Stimulated activated CD4-positive, alpha-beta T cell treated with anti-CD3 and anti-CD28 coated beads, Interleukin-12 subunit alpha, Interleukin-12 subunit beta, amount 100 ng/mL, for 24 hours (primary cell): ENCODE measurements at regions not wholly inside any gene's neighbourhood (a gene's known extent, or its start where the extent isn't known, plus 50 kb on each side); places are given as distances from the start of the nearest gene placed in this dataset.

ENCODE experiments used
- DNase-seq, 2 experiments: peaks; one replicate each; pipeline ENCODE4 v3.0.0-alpha.2; 2020; ENCODE audit warnings: low read depth in 2 of 2

- DNase-seq, result no peak
These were observed 187.7 kb upstream of the C1orf174 start for GRCh38 chr1:4087530-4088420.

- DNase-seq, result no peak
These were observed 188.6 kb upstream of the C1orf174 start for GRCh38 chr1:4088676-4089075.

DNA sequence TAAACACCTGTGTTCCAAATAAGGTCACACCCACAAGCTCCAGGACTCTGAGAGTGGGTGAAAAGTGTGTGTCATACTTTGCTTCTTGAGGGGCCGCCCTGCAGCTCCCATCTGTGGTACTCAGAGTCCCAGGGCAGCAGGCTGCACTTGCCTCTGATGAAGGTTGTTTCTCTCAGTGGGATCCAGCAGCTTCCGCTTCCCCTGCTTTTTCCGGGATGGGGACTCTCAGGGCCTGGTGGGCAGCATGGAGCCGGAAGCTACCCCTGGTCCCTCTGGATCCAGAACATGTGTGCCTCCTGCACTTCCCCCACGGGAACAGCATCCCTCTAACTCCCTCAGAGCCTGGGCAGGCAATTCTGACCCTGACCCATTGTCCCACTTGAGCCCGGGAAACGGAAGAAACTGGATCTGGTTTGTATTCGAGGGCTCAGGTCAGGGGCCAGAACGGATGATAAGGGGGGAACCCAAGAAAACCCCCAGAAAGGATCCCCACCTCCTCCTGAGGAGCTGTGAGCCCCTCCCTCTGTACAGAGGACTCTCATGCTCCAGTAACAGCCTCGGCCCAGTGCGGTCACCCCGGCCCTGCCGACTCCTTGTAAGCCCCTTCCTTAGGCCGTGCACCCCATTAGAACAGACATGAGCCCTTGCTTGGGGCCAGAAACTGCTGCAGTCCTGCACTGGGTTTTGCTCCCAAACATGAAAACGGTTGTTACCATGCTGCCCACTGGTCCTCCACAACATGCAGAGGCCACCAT, 189.5 kb upstream of the C1orf174 start:
- DNase-seq, result no peak

- DNase-seq, result no peak
These were observed 190.5 kb upstream of the C1orf174 start for GRCh38 chr1:4090556-4090955.

DNA sequence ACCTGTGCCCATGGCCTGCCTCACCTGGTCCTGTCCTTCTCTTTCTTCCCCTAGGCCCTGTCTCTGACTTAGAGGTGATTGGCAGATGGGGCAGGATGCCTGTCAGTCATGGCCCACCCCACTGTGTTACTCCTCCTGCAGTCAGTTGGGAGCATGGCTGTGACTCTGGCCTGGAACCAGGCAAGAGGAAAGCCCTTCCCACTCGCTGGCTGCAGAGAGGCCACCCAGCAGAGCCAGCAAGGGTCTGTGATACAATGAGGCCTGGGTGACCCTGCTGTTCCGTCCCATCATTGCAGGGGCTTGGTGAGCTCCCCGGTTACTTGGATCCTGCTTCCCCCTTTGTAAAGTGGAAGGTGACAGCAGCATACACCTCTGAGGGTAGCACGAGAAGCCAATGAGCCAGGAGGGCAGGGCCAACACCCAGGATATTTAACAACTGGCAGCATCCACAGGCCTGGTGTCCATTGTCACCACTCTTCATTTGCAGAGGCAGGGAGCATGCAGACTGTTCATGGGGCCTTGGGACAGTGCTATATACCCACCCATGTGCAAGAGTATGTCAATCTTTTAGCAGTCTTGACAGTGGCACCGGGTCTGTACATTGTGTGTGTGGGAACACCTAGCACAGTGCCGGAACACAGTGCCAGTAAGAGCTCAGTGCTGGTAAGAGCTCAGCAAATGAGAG, 191.0 kb upstream of the C1orf174 start:
- no peak for DNase-seq

- no peak for DNase-seq
These were observed 191.9 kb upstream of the C1orf174 start for GRCh38 chr1:4091996-4092395.

GRCh38 chr1:4093856-4094565, 193.9 kb upstream of the C1orf174 start:
- DNase-seq, result no peak

DNA sequence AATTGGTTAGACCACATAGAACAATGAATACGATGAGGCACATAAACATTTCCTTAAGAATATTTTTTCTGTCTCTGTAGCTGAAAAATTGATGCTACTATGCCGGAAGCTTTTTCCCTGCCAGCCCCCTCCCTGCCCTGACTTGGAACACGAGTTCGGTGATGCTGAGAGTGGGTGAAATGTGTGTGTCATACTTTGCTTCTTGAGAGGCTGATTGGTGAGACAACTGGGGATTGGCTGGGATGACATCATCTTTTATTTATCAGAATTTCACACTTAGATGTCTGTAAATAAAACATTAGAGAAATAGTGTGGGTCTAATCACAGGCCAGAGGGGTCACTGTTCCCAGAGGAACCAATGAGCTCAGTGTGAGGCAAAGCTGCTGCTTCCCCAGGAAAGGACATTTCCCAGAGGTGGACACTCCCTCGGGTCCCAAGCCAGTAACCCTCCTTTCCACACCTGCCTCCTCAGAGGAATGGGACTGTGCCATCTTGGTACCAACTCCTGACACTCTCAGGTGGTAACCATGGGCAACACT, 195.4 kb upstream of the C1orf174 start:
- DNase-seq, result no peak

DNA sequence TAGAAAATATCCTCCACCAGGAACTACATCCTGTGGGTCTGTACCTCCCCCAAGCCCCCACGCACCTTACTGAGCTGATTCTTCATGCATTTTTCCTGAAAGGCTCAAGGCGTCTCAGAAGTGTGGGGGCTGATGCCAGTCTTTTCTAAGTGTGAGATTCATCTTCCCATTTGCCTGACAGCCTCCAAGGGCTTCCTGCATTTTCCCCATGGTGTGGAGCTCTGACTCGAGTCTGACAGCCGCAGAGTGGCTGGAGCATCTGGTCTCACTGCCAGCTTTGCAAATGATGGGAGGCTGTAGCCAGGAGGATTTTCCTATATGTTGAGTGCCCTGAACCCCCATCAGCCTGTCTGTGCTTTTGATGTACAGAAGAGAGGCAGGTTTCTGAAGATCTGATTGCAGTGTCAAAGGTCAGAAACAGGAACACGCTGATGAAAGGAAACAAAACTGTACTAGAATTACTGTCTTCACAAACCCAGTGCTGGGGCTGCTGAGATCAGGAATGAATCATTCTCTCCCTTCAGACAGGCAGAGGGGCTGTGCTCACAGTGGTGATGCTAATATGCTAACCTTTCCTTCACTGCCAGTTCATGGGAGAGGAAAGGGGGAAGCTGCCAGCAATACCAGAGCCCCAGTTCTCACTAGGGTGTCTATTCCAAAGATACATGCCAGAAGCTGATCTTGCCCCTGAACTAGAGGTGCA, 201.5 kb upstream of the C1orf174 start:
- DNase-seq, result no peak

DNA sequence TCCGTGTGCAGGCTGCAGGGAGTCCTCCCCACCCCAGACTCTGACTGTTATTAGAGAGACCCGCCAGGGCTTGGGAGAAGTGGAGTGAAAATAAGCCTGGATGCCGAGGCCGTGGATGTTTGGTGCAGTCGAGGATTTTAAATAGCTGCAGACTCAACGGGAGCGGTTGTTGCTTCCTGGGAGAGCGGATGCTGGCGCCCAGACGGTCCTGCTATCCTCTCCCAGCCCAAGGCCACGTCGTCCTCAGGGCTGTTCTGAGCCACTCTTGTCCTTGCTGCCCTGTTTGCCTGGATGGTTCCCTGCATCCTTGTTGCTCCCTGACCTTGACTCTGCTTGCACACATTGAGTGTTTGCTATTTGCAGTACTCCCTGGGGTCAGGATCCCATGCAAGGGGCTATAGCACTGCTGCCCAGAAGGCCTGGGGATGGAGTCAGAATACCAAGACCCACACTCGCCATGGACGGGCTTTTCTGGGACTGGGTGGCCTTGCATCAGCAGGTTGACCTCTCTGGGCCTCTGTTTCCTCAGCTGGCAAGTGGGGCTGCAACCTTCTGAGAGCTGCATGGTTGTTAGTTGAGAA, 205.3 kb upstream of the C1orf174 start:
- no peak for DNase-seq

DNA sequence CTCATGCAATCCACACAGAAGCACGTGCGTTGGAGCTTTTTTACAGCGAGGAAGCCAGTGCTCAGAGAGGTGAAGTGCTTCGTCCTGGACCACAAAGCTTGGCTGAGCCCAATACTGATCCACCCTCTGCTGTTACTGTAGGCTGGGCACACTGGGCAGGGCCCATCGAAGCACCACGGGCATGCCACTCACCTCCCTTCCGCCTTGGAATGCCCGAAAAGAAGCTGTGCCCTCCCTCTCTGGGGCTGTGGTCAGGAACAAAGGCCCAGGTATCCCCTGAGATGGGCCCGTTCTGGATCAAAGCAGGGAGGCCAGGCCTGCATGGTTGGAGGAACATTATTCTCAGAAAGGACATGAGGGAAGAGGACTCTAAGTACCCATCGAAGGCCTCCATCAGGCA, 206.7 kb upstream of the C1orf174 start:
- DNase-seq, result no peak

GRCh38 chr1:4107291-4107690, 207.2 kb upstream of the C1orf174 start:
- DNase-seq, result no peak

DNA sequence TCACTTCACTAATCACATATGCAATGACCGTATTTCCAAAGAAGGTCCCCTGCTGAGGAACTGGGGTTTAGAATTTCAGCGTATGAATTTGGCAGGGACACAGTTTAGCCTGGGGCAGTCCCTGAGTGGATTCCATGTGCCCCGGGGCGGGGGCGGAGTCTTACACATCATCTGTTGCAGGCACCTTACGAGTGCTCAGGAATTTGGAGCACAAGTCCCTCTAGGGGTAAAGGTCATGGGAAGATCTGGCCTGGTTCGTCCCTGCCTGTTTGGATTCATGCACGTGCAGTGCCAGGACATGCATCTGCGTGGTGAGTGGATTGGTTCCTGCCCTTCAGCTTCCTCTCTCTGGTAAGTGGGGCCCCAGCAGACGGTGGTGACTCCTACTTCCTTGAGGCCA, 208.3 kb upstream of the C1orf174 start:
- no peak for DNase-seq

DNA sequence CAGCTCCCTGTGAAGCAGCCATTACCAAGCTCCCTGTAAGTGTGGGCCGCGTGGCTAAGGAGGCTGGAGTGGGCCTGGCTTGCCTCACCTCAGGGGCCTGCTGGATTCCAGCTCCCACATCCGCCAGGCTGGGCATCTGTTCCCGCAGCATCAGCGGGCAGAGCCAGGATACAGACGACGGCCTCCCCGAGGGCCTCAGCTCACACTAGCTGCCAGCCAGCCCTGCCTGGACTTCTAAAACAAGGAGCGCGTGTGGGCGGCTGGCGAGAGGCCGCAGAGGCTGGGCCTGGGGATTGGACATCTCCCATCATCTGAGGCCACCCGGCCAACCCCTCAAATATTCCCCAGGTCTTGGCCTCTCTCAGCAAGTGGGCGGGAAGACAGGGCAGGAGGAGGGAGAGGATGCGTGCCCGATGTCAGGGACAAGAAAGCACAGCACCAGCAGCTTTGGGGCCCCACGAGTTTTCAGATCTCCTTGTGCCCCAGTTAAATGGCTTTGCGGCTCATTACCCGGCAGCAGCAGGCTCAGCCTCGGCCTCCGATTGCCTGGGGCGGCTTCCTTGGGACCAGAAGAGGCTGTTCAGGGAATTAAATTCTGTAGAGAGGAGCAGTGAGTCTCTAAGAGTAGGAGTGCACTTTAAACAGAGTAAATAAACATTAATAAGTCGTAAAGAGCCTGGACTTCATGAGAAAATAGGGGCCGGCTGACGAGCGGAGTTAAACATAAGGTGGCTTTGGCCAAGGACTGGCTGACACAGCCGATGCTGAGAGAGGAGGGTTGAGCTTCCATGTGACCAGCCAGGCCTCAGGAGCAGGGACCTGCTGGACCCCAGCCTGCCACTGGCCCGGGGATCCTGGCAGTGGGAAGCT, 208.9 kb upstream of the C1orf174 start:
- DNase-seq, result no peak

DNA sequence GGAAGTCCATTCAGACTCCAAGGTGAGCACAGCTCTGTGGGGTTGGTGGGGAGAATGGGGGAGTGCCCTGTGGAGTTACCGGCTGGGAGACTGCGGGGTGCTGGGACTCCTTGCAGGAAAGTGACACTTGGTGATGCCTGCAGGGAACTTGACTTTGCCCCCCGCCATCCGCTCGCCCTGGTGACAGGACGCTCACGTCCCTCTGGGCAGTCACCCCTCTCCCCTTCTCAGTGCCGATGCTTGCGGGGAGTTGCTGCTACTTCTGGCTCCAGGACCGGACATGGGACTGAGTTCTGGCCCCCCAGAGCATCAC, 209.5 kb upstream of the C1orf174 start:
- DNase-seq, result no peak

GRCh38 chr1:4110888-4111287, 210.8 kb upstream of the C1orf174 start:
- no peak for DNase-seq

GRCh38 chr1:4113897-4114296, 213.8 kb upstream of the C1orf174 start:
- no peak for DNase-seq

DNA sequence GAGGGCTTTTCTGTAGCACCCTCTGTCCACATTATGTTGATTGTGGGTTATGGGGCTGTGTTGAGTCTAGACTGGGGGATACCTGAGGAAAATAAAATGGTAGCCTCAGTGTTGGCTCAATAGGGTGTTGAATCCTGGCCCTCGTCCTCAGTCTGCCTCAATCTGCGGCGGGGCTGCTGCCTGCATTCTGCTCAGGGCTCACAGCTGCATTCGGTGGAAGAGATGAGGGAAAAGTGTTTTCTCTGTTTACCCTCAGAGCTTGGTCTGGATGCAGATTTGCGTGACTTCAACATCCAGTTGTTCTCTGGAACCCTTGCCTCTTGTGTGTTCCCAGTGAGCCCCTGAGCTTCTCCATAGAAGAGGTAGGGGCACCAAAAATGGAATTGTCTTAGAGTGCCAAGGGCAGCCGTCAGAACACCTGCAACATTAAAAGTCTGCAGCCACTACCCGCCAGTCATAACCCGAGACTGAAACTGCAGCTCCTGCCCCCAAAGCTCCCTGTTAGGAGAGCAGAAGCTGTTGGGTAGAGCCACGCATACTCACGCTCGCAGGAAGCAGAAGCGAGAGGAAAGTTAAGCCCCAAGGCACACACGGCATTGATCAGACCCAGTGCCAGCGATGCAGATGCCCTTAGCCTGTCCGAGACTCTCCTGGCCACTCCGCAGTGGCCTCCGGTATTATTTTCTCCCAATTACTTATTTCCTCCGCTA, 215.3 kb upstream of the C1orf174 start:
- DNase-seq, result no peak

DNA sequence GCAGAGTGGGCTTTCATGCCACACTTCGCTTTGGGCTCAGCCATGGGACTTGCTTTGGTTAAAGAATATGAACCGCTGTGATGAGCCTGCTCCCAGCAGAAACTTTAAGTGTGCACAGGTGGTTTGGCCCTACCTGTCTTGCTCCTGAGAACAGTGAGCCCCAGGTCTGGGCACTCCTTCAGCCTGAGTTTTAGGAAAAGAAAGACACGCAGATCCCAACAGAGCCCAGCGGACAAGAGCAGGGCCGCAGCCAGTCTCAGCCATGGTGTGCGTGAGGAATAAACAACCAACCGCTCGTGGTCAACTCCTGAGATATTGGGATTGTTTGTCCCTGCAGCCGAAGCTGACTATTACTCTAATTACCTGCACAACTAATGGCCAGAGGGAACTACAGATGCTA, 217.1 kb upstream of the C1orf174 start:
- no peak for DNase-seq
